ENCODE measurements at regions not wholly inside any gene's neighbourhood (a gene's known extent, or its start where the extent isn't known, plus 50 kb on each side); places are given as distances from the start of the nearest gene placed in this dataset.

GRCh38 chr3:151675858-151676615 is 57.7 kb upstream of the AADACL2 start:
- H2BK5ac ChIP-seq (ENCODE audit: low read depth, low read length), result no peak overlapping the region
- CTCF ChIA-PET (ENCODE audit: partially characterized antibody), result no interaction called here
- H2BK120ac ChIP-seq (replicated peaks; ENCODE audit: low read depth, low read length), result no peak overlapping the region
- H2AK5ac ChIP-seq (ENCODE audit: low read depth, low read length), result no peak overlapping the region
- no peak for FAIRE-seq
- WGBS, 2 experiments (ENCODE audit: extremely low coverage in 1 of 2, insufficient coverage in 1 of 2, insufficient read length in 1 of 2, insufficient replicate concordance in 2 of 2, low coverage in 1 of 2, low lambda C conversion rate in 2 of 2, missing lambda C conversion rate in 1 of 2), result 92% methylated on average over 8 of the region's 8 CpGs; no CpG with 5 or more reads in 1 of the 2 experiments
- no peak overlapping the region for H4K8ac ChIP-seq (ENCODE audit: extremely low read depth, insufficient read depth, low read length)
- H3K4me3 ChIP-seq (ENCODE audit: extremely low read depth in 1 of 4, insufficient read depth in 2 of 4, low read depth in 3 of 4, low read length in 4 of 4), result no peak overlapping the region
- no peak overlapping the region for H2BK12ac ChIP-seq (ENCODE audit: low read depth, low read length)
- H4K5ac ChIP-seq (ENCODE audit: insufficient read length, low read depth, low read length), result no peak overlapping the region
- H4K91ac ChIP-seq (replicated peaks; ENCODE audit: insufficient read length, low read length), result no peak overlapping the region
- no peak overlapping the region for H3K14ac ChIP-seq (ENCODE audit: insufficient read length)
- no peak overlapping the region for H3K4me2 ChIP-seq (ENCODE audit: insufficient read depth in 1 of 2, low read depth in 2 of 2, low read length in 2 of 2)
- no peak overlapping the region for H3K18ac ChIP-seq (ENCODE audit: extremely low read depth, low read length)
- no peak overlapping the region for H3K56ac ChIP-seq (replicated peaks; ENCODE audit: insufficient read length, low read depth, low read length)
- H2BK15ac ChIP-seq (ENCODE audit: low read length), result no peak overlapping the region
- no peaks in the 10 kb centered on the region for H3K27me3 ChIP-seq (replicated peaks in 1 of 4; ENCODE audit: control insufficient read depth in 3 of 4, extremely low read depth in 1 of 4, insufficient read depth in 3 of 4, low read length in 3 of 4)
- no peaks in the 10 kb centered on the region for H3K23me2 ChIP-seq (ENCODE audit: low read depth, low read length)
- H3K4me1 ChIP-seq (replicated peaks in 1 of 4; ENCODE audit: control insufficient read depth in 3 of 4, insufficient read depth in 4 of 4, low read length in 3 of 4), result no peaks in the 10 kb centered on the region
- DNase-seq (ENCODE audit: low read depth in 1 of 2, low spot score in 2 of 2), result no peak
- H3K9ac ChIP-seq (replicated peaks in 1 of 4; ENCODE audit: extremely low read depth in 1 of 4, low read depth in 3 of 4, low read length in 3 of 4), result no peak overlapping the region
- H3K36me3 ChIP-seq (ENCODE audit: control insufficient read depth in 2 of 4, insufficient read depth in 4 of 4, low read length in 3 of 4), result no peaks in the 10 kb centered on the region
- no peaks in the 10 kb centered on the region for H4K20me1 ChIP-seq (replicated peaks in 1 of 2; ENCODE audit: control insufficient read depth in 1 of 2, insufficient read depth in 2 of 2, low read length in 2 of 2)
- H3K23ac ChIP-seq (ENCODE audit: insufficient read length), result no peak overlapping the region
- POLR2A ChIA-PET (ENCODE audit: partially characterized antibody), result no interaction called here
- H3K27ac ChIP-seq (ENCODE audit: low read depth, low read length), result no peak overlapping the region
- no peaks in the 10 kb centered on the region for H3K79me1 ChIP-seq (ENCODE audit: low read depth, low read length)
- H3K79me2 ChIP-seq (ENCODE audit: control insufficient read depth in 1 of 2, insufficient read depth in 2 of 2, low read length in 2 of 2), result no peaks in the 10 kb centered on the region
- H2AFZ ChIP-seq (ENCODE audit: low read length), result no peak overlapping the region
- H3K4ac ChIP-seq (replicated peaks; ENCODE audit: insufficient read length, low read depth, low read length), result no peak overlapping the region
- peaks cover 4 to 7% of the 10 kb centered on the region in 2 experiments; a peak in 1 of 4 replicates for H3K9me3 ChIP-seq (ENCODE audit: insufficient read depth in 2 of 2, low read depth in 1 of 2, low read length in 1 of 2)
- H2BK20ac ChIP-seq (ENCODE audit: low read length), result no peak overlapping the region
- TF ChIP-seq SIRT6 (IDR thresholded peaks at IDR 0.05; ENCODE audit: low read length), result no peak
- no peak for TF ChIP-seq BACH1 (IDR thresholded peaks at IDR 0.05; ENCODE audit: low read length)
- TF ChIP-seq E2F6 (IDR thresholded peaks at IDR 0.05), result no peak
- TF ChIP-seq ATF2 (IDR thresholded peaks at IDR 0.05; ENCODE audit: low read length), result no peak
- no peak for TF ChIP-seq CHD2 (IDR thresholded peaks at IDR 0.05; ENCODE audit: low read length)
- no peak for TF ChIP-seq SUZ12 (IDR thresholded peaks at IDR 0.05; ENCODE audit: low read length)
- TF ChIP-seq RAD21 (IDR thresholded peaks at IDR 0.05 in 1 of 2, conservative IDR thresholded peaks at IDR 0.05 in 1 of 2; ENCODE audit: low read depth in 2 of 2, low read length in 2 of 2), result no peak
